Kidney capillary endothelial cell (primary cell): ENCODE measurements at regions not wholly inside any gene's neighbourhood (a gene's known extent, or its start where the extent isn't known, plus 50 kb on each side); places are given as distances from the start of the nearest gene placed in this dataset.

ENCODE experiments used
- DNase-seq: peaks from one replicate; pipeline ENCODE4 v3.0.0-alpha.2; 2018; ENCODE audit warnings: low spot score

DNA sequence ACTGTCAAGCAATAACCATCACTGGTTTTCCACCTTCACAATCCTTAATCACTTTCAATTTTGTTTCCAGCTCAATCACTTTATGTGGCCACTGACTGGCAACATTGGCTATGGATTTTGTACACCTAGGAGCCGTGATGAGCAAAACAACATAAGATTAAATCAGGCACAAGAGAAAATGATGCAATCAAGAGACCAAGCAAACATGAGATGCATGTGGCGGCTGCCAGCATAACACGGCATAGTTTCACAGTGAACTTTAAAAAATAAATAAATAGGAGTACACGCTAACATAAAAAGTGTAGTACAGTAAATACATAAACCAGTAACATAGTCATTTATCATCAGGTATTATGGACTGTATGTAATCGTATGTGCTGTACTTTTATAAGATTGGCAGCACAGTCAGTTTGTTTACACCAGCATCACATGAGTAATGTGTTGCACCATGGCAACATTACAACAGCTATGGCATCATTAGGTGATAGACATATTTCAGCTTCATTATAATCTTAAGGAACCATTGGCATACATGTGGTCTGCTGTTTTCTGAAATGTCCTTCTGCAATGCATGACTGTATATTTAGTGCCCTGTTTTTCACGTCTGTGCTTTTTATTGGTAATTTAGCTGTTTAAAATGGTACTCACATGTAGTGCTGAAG lies 83.3 kb upstream of the PRDM11 start:
- DNase-seq, result no peak

DNA sequence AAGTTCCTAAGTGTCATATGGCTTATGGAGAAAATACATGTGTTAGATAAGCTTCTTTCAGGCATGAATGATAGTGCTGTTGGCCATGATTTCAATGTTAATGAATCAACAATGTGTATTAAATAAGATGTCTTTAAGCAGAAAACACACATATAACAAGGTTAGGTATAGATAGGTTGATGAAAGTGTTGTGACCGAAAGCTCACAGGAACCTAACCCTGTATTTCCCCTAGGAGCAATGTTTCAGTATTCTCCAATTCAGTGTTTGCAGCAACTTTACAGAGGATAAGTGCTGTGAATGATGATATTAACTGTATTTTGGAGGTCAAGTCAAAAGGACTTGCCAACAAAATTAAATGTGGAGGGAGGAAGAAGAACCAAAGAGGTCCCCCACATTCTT lies 82.8 kb upstream of the PRDM11 start:
- DNase-seq, result no peak

DNA sequence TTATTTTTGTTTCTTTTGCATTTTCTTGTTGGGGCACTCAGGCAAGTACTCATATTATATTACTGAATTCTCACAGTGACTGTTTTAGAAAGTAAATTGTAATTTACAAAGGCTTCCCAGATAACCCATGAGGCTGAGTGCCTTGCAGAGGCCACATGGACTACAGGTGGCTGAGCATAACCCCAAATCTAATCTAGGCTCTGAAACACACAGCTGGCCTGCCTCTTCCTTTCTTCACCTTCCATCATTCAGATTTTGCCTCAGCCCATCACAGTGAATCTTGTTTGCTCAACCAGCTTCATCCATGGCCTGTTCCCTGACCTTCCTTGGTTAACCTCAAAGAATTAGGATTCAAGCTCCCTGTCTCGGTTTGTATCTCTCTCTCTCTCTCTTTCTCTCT lies 78.5 kb upstream of the PRDM11 start:
- no peak for DNase-seq

DNA sequence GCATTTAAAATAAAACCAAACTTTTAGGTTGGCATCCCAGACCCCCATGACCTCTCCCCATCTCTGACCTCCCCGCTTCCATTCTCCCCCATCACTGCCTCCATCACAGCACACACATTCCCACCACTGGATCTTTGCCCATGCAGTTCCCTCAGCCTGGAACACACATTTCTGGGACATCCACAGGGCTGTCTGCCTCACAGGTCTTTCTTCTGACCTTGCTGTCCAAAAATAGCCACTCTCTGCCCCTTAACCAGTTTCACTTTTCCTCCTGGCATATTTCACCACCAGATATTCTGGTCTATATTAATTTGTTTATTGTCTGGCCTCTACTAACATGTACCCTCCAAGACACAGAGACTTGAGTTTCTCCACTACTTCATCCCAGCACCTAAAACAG lies 75.2 kb upstream of the PRDM11 start:
- no peak for DNase-seq

DNA sequence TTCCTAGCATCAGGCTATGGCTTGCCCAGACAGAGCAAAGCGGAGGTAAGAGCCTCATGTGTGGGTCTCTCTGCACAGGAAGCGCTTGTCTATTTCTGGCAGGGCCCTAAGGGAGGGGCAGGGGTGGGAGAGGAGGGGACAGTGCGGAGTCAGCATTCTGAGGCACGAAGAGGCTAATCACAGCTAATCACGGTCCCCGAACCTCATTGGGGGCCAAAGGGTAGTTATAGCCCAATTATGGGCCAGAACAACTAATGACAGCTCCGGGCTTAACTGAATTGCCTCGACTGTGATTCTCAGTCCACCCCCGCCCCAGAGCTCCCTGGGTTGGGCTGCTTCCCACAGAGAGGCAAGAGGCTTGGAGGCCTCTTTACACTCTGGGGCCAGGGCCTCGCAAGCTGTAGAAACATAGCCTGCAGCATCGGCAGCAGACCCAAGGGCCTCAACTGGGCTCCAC lies 72.7 kb upstream of the PRDM11 start:
- DNase-seq, result no peak

DNA sequence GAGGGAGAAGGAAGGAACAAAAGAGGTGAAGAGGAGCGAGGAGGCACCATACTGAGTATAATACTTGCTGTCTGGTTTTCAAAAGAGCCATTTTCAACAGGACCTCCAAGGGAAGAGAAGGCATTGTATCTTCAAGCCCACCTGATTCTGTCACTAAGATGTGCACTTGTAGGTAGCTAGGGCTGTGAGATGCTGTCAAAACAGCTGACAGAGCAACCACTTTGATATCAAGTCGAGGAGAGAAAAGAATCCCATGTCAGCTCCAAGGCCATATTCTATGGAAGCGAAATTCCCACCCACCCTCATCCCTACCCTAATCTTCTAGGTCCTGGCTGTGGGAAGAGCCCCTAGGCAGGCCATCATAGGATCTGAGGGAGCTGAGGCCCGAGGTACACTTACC lies 70.9 kb upstream of the PRDM11 start:
- no peak for DNase-seq

DNA sequence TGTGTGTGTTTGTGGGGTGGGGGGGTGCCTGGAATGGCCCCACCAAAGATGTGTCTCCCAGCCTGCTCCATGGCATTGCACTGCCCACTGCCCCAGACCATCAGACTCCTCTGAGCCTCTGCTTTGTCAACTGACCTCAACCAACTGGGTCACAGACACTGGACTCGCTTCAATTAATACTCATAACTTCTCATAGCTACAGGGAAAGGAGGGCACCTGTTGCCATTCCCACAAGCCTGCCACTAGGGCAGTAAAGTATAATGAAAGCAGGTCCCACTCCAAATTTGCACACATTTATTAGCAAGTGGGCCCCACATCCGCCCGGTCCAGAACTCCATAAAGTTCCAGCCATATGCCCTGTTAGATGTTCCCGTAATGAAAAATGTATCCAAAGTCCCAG lies 70.5 kb upstream of the PRDM11 start:
- no peak for DNase-seq

DNA sequence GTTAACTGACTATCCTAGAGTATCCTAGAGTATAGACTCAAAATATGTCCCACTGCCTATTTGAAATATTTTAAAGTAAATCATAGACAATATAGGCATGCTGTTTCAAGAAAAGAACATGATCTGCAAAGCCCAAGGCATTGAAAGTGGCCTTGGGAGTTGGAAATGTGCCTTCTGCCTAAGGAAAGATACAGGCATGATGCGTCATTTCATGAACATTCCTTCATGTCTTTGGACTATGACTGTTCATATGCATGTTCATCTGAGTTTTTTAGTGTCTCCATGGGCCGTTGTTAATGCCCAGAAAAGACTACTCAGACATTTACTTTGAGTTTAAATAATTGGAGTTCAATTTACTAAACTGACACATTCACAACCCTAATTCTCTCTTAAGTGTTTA lies 69.7 kb upstream of the PRDM11 start:
- no peak for DNase-seq

DNA sequence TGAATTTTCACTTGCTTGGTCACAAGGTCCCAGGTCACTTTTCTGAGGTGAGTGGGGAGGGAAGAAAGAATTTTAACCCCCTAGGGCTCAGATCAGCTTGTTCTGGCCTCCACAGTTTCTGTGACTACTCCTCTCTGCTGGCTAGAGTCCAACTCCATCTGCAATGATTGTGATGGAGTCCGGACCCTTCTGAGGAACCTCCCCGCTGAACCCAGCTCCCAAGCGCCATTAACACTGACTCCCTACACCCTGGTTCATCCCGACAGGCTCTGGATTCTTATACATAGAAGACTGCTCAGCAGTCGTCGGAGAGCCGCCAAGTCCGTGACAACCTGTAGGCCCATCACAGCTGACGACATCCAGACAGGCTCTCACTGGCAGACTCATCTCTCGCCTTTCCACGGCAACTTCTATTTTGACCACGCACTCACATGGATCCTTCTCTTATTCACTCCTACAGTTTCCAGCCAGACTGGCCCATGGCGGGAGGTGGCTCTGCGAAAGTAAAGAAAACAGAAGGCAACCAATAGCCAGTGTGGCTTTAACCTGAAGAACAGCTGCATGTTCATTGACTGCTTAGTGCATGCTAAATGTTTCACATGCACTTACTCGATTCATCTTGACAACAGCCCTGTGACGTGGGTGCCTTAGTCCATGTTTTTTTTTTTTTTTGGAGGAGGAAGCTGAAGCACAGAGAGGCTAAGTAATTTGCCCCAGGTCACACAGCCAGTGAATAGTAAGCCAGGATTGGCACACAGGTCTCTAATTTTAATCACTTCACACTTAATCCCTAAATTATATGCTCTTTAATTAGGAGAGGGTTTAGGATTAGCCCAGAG lies 68.0 kb upstream of the PRDM11 start:
- no peak for DNase-seq

DNA sequence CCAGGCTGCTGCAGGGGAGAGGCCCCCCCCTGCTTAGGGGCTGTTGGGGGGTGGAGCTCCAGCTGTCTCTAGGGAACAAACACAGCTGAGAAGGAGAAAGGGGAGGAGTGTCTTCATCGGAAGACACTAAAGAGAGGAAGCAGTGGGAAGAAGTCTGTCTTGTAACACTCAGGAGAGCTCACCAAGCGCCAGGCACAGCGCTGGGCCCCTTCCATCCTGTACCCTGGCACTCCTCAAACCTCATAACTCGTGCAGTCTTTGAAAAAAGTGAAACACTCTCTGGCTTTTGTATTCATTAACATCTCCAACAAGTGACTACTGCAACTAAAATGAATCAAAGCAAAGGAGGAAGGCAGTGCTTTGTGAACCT lies 67.4 kb upstream of the PRDM11 start:
- no peak for DNase-seq

DNA sequence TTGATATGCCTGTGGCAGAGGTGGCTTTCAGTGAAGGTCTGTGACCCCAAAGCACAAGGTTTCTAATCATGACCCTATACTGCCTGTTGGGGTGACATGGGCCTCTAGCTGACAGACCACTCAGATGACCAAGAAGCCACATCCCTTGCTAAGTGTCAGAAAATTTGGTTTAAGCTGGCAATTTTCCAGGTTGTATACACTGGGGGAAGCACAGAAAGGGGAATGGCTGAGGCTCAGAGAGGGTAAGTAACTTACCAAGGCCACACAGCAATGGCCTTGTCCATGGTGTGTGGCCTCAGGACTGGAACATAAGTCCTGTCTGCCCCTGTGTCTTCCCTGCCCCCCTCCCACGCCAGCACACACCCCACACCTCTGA lies 66.9 kb upstream of the PRDM11 start:
- DNase-seq, result no peak

DNA sequence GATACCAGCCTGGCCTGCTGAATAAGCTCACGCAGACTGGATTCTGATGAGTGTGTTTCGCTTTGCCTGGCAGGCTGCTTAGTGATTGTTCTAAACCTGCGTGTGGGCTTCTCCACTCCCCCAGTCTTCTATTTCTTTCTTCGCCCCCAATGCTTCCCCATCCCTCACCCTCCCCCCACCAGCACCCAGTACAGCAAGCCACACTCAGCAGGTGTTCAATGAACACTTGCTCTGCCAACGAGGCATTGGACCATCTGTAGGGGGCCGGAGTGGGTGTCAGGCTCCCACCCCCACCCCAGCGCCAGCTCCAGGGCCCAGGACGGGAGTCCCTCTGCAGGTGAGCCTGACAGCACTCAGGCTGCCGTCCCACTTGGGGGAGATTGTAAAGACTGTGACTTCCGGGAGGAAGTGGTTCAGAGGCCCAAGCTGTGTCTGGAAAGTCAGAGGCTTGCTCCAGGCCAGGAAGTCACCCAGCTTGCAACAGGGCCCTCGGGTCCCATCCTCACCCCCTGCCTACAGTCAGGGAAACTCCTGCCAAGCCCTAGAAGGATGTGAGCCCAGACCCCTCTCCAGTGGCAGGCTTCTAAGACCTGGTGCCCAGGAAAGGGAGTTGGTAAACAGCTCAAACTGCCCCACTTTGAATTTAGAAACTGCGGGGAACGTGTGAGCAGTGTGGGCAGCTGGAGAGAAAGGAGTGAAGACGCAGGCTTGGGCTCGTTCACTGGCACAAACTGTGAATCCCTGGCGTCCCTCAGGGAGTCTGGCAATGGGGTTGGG lies 66.3 kb upstream of the PRDM11 start:
- DNase-seq, result peak; percentile 43

DNA sequence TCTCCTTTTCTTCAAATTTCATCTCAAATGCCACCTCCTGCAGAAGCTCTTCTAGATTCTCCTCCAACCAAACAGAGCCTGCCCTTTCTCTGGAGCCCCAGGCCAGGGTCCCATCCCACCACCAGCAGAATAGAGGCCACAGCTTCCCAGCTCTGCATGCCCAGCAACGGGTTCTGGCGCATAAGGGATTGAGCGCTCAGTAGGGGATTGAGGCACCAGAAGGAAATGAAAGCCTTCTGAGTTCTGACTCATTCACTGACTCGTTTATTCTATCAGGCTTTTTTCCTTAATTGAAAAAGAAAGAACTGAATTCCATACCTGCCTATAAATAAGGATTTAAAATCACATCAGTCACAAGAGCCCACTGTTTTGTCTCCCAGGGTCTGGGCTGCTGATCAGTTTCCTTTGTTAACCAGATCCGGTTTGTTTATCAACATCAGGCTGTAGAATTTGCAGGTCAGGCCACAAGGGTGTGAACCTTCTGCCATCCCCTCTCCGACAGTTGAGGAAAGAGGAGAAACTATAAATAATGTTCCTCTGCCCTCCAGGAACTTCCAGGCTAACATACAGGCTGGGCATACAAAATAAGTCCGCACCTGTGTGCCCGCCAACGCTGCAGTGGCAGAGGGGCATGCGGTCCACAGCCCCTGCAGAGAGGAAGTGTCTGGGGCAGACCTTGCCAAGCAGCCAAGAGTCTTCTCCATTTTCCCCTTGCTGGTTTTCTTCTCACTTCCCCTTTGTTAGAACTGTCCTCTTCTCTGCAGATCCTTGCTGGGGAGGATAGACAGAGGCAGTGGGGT lies 63.5 kb upstream of the PRDM11 start:
- DNase-seq, result no peak

DNA sequence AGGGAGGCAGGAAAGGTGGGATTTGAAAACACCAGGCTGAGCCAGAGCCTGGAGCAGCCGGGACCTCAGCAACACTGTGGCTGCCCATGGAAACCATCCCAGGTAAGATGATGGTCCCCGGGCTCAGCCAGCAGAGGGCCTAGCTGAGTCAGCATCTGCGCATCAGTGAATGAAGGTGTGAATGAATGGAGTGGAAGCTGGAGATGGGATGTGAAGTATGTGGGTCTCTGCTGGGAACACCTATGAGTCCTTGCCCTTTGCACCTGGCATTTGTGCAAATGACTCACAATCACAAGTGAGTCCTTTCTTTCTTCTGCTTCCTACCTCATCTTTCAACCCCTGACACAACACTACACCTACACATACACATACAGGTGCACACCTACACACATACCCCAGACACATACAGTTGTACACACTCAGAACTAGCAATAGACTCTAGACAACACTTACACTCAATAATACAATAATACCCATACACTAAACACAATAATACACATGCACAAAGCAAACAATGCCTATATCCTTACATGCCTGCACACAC lies 62.8 kb upstream of the PRDM11 start:
- DNase-seq, result no peak

DNA sequence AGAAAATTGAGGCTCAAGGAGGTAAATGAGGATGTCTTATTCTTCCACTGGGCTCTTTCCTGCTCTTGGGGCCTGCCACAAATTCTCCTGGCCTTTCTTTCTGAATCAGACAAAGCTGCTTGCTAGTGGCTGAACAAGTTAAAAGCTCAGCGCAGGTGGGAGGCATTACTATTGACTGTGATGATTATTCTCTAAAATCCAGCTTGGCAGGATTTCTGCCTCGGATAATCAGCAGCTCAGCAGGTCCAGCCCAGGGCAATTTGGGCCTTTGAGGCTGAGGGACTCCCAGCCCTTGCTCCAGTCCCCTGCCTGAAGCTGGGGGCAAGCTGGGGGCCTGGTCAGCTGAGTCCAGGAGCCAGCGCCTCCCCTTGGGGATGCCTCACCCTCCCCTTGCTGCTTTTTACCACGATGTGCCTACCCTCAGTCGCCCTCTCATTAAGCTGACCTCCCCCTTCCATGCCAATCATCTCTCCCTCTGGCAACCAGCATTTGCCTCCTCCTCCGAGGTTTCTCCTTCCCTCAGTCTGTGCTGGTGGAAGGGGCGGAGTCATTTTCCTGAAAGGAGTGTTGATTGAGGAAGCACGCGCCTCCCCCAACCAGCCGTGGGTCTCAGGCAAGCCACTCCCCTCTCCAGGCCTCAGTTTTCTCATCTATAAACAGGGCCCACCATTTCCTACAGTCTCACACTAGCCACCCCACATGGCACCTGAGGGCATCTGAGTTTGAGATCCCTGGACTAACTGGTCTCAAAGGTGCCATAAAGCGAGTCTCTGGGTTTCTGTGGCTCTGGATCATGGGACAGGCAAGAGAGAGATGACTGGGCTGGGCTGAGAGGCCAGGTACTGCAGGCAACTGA lies 60.6 kb upstream of the PRDM11 start:
- DNase-seq, result no peak

DNA sequence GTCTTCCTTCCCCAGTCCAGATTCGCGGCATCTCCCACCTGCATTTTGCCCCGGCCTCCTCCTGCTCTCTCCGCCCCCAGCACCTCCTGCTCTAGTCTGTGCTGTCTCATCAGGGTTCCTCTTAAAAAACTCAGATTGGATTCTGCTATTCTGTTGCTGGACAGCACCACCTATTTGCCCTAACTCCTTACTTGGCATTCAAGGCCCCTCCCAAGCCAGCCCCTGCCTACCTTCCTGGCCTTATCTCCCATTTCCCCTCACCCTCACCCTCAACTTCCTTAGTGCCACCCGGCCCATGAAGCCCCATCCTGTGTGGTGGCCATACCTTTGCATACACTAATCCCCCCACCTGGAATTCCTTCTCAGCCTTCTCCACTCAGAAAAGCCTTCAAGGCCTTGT lies 59.9 kb upstream of the PRDM11 start:
- DNase-seq, result no peak

DNA sequence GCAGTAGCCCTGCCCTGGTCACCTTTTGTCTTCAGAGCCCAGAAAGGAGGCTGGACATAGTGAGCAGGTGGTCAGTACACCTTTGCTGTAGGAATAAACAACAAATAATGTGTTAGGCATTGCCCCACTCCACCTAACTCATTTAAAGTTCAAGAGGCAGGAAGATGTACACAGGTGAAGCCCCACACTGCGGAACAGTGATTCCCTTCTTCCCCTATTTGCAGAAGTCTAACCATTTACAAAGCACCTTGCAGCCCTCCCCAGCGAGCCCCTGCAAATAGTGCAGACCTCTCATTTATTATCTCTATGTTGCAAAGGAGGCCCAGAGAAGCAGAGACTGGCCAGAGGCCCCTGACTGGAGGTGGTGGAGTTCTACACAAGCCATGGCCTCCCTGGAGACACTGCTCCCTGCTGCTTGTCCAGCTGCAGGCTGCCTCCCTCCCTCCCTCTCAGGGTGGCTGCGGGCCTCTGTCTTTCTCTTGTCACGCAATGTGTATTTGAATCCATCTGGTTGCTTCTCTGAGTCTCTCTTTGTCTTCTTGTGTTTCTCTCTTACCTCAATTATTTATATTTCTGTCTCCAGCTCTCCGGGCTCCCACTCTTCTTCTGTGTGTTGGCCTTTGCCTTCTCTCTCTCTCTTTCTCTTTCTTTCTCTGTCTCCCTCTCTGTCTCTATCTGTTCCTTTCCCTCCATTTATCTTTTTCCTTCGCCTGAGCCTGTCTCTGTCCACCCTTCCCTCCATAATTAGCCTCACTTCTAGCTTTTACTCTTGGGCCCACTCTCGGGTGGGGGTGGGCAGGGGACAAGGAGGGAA lies 59.1 kb upstream of the PRDM11 start:
- DNase-seq, result no peak

DNA sequence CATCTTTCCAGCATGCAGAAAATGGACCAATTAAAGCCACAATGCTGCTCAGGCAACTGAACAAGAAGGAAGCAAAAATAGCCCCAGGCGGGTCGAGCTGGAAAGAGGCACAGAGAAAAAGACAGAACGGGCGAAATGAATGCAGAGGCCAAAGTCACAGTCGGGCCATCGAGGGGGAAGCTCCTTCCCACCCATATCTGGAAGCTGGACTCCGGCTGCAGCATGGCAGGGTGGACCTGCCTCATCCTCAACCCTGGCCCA lies 58.6 kb upstream of the PRDM11 start:
- DNase-seq, result no peak

DNA sequence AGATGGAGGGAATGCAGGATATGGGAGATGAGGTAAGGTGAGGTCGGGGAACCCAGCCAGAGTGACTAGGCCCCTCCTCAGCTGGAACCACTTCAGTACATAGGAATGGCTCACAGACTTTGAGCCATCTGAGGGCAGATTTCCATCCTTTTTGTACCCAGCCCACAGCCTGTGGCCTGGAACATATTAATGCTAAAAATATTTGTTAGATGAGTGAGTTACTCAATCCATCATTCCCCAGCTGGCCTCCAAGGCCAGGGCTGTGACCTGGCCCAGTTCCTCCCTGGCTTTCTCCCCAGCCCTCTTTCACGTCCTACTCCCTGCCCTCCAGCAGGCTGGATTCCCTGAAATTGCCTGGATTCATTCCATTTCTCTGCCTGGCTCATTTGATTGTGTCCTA lies 57.2 kb upstream of the PRDM11 start:
- DNase-seq, result no peak
